HCT116 (cell line): ENCODE measurements at regions not wholly inside any gene's neighbourhood (a gene's known extent, or its start where the extent isn't known, plus 50 kb on each side); places are given as distances from the start of the nearest gene placed in this dataset.

Experiments used
- ATAC-seq: fragments of 200-7000 bp; cut with Tn5 transposase; 2 replicates; pipeline ENCODE4 v1.9.1; 2020; ENCODE audit warnings: mild to moderate bottlenecking, moderate library complexity
- BruUV-seq: library from RNA; stranded (reverse); fragments of 400-500 nt; replicated peaks from 2 replicates; lab custom pipeline; 2021; lab: Mats Ljungman, UMichigan
- CTCF ChIA-PET: fragments of 300-600 bp; sonication (Branson Sonifier 250); formaldehyde crosslinking; loops from one replicate; lab custom pipeline; 2021; ENCODE audit warnings: antibody characterized with exemption; lab: Charles Lee
- POLR2A ChIA-PET: fragments of 300-600, 350-600 bp; sonication (Branson Sonifier 250); formaldehyde crosslinking; loops from one replicate; lab custom pipeline; 2021; ENCODE audit warnings: antibody characterized with exemption; lab: Charles Lee
- RAD21 ChIA-PET, 2 experiments: fragments of 300-600 bp; sonication (Branson Sonifier 250); formaldehyde crosslinking; loops; one replicate each; lab custom pipeline; 2023; ENCODE audit warnings: low total read pairs in 2 of 2; ENCODE audit not compliant: uncharacterized antibody in 2 of 2, unreplicated experiment in 2 of 2, low non-redundant PET in 1 of 2; lab: Charles Lee
- DNase-seq: peaks from one replicate; pipeline ENCODE4 v3.0.0-alpha.2; 2010; ENCODE audit warnings: low read depth, low spot score
- H2AFZ ChIP-seq: fragments of 200-600 bp; shearing (Covaris generic), sonication (generic); 2 replicates; pipeline ENCODE4 v1.6.1; 2017; ENCODE audit warnings: low read depth, mixed run types, mixed read lengths, antibody characterized with exemption, low read length; ENCODE audit not compliant: poor library complexity, severe bottlenecking
- H3K27ac ChIP-seq: 2 replicates; pipeline ENCODE4 v1.5.1; 2012; ENCODE audit warnings: low read depth, low read length
- H3K27me3 ChIP-seq: fragments of 200-600 bp; sonication (generic); 2 replicates; pipeline ENCODE4 v1.6.1; 2016; ENCODE audit warnings: mixed run types, low read length, mixed read lengths; ENCODE audit not compliant: insufficient read depth
- H3K36me3 ChIP-seq, 2 experiments: fragments of 200-500 bp in 1 of 2; fragments of 200-600 bp in 1 of 2; sonication (Bioruptor generic) in 1 of 2; sonication (generic) in 1 of 2; 2 replicates each; pipeline versions ENCODE4 v1.5.1 to v1.6.1; 2014 to 2016; ENCODE audit warnings: low read length in 2 of 2, inconsistent platforms in 1 of 2, mixed read lengths in 1 of 2, mixed run types in 1 of 2; ENCODE audit not compliant: insufficient read depth in 2 of 2, control insufficient read depth in 1 of 2
- H3K4me1 ChIP-seq, 2 experiments: fragments of 200-600 bp in 1 of 2; sonication (generic) in 1 of 2; 2 replicates each; pipeline versions ENCODE4 v1.5.1 to v1.6.1; 2012 to 2017; ENCODE audit warnings: low read length in 2 of 2, inconsistent platforms in 1 of 2, mild to moderate bottlenecking in 1 of 2, mixed read lengths in 1 of 2, mixed run types in 1 of 2, moderate library complexity in 1 of 2; ENCODE audit not compliant: insufficient read depth in 2 of 2, control insufficient read depth in 1 of 2
- H3K4me2 ChIP-seq: fragments of 200-600 bp; sonication (generic); 2 replicates; pipeline ENCODE4 v1.6.1; 2017; ENCODE audit warnings: mixed run types, low read length, mixed read lengths
- H3K4me3 ChIP-seq, 2 experiments: fragments of 200-600 bp in 1 of 2; sonication (generic) in 1 of 2; replicated peaks in 1 of 2; 2 replicates each; pipeline ENCODE4 v1.5.1; 2011 to 2016; ENCODE audit warnings: low read length in 2 of 2, control low read depth in 1 of 2, low read depth in 1 of 2, mild to moderate bottlenecking in 1 of 2, mixed read lengths in 1 of 2, mixed run types in 1 of 2
- H3K79me2 ChIP-seq: fragments of 200-600 bp; sonication (generic); 2 replicates; pipeline ENCODE4 v1.6.1; 2017; ENCODE audit warnings: mild to moderate bottlenecking, mixed run types, low read length, moderate library complexity, mixed read lengths; ENCODE audit not compliant: insufficient read depth
- H3K9ac ChIP-seq: fragments of 200-600 bp; sonication (generic); 2 replicates; pipeline ENCODE4 v1.6.1; 2016; ENCODE audit warnings: low read length, mixed read lengths
- H3K9me2 ChIP-seq: fragments of 200-600 bp; sonication (generic), shearing (Covaris generic); 2 replicates; pipeline ENCODE4 v1.6.1; 2017; ENCODE audit warnings: mixed run types, mild to moderate bottlenecking, moderate library complexity; ENCODE audit not compliant: insufficient read depth
- H3K9me3 ChIP-seq, 2 experiments: fragments of 200-500 bp in 1 of 2; fragments of 200-600 bp in 1 of 2; sonication (Bioruptor generic) in 1 of 2; sonication (generic) in 1 of 2; 2 replicates each; pipeline ENCODE4 v1.6.1; 2014 to 2017; ENCODE audit warnings: low read length in 2 of 2, mixed read lengths in 2 of 2, inconsistent platforms in 1 of 2, low read depth in 1 of 2, mild to moderate bottlenecking in 1 of 2, mixed run types in 1 of 2, moderate library complexity in 1 of 2; ENCODE audit not compliant: control insufficient read depth in 1 of 2, insufficient read depth in 1 of 2
- H4K20me1 ChIP-seq: fragments of 200-600 bp; sonication (generic), shearing (Covaris generic); 2 replicates; pipeline ENCODE4 v1.6.1; 2017; ENCODE audit warnings: mixed run types, mild to moderate bottlenecking, moderate library complexity; ENCODE audit not compliant: insufficient read depth
- CBX3 ChIP-seq: IDR thresholded peaks from 2 replicates; pipeline ENCODE4 v1.6.1; 2012; ENCODE audit warnings: low read depth
- EGR1 ChIP-seq: IDR thresholded peaks from 2 replicates; pipeline ENCODE4 v1.6.1; 2012; ENCODE audit warnings: low read depth
- ELF1 ChIP-seq: IDR thresholded peaks from 2 replicates; pipeline ENCODE4 v1.6.1; 2012; ENCODE audit warnings: low read depth, borderline replicate concordance
- EZH2 ChIP-seq: fragments of 200-600 bp; sonication (generic); IDR thresholded peaks from 2 replicates; pipeline ENCODE4 v1.6.1; 2017; ENCODE audit warnings: antibody characterized with exemption, mixed run types
- JUND ChIP-seq: IDR thresholded peaks from 2 replicates; pipeline ENCODE4 v1.6.1; 2012
- MAX ChIP-seq: IDR thresholded peaks from 2 replicates; pipeline ENCODE4 v1.6.1; 2012
- SP1 ChIP-seq: IDR thresholded peaks from 2 replicates; pipeline ENCODE4 v1.6.1; 2012; ENCODE audit warnings: low read depth
- TCF7L2 ChIP-seq: IDR thresholded peaks from 2 replicates; pipeline ENCODE4 v1.7.0; 2011; ENCODE audit warnings: borderline replicate concordance, inconsistent platforms; ENCODE audit not compliant: insufficient read depth, insufficient read length; ENCODE audit errors: extremely low read depth
- ZNF274 ChIP-seq: fragments of 200-500 bp; sonication (Bioruptor generic); IDR thresholded peaks from 2 replicates; pipeline ENCODE4 v1.6.1; 2014; ENCODE audit warnings: mild to moderate bottlenecking, low read depth, low read length, inconsistent platforms
- intact Hi-C: fragments of 100-400 bp; cut with micrococcal nuclease; formaldehyde crosslinking; loops from 2 replicates; pipeline ENCODE4 v1.10.0; 2022

GRCh38 chr21:32108566-32108965 is 170.3 kb downstream of the MIS18A start:
- ATAC-seq (no peak), DNase-seq (no peak)
- intact Hi-C loops: no loop called here
- Histone ChIP-seq H3K79me2 (no peaks in the 10 kb centered on the region), H2AFZ (no peak overlapping the region), H3K4me1 (no peaks in the 10 kb centered on the region), H3K9me2 (no peaks in the 10 kb centered on the region), H3K9me3 (no peaks in the 10 kb centered on the region; a peak in 1 of 4 replicates), H3K4me3 (no peak overlapping the region), H3K4me2 (no peak overlapping the region), H3K9ac (no peak overlapping the region), H3K36me3 (no peaks in the 10 kb centered on the region), H3K27ac (no peak overlapping the region), H3K27me3 (peaks cover 72% of the 10 kb centered on the region), H4K20me1 (no peaks in the 10 kb centered on the region)
- no peak for TF ChIP-seq CBX3
- no peak for TF ChIP-seq EGR1
- no peak for TF ChIP-seq EZH2
- no peak for TF ChIP-seq JUND
- TF ChIP-seq SP1: no peak
- no peak for TF ChIP-seq ELF1
- no peak for TF ChIP-seq MAX
- TF ChIP-seq ZNF274: no peak
- ChIA-PET POLR2A (no interaction called here), CTCF (interaction anchor here (0.7 kb wide), 1 partner anchor 13 kb away, joined by 3 read pairs; no protein-coding TSS in a partner anchor), RAD21 (no interaction called here)
- BruUV-seq: no TSS peak

- no peaks in the 10 kb centered on the region for H3K9me2 ChIP-seq
- POLR2A ChIA-PET: no interaction called here
- no peaks in the 10 kb centered on the region for H3K36me3 ChIP-seq
- no TSS peak for BruUV-seq
- H4K20me1 ChIP-seq: no peaks in the 10 kb centered on the region
- no peak overlapping the region for H3K9ac ChIP-seq
- DNase-seq (no peak), ATAC-seq (no peak)
- CTCF ChIA-PET: interaction anchor here (0.9 kb wide), 1 partner anchor 155 kb away, joined by 3 read pairs; no protein-coding TSS in a partner anchor
- RAD21 ChIA-PET: no interaction called here
- no peaks in the 10 kb centered on the region for H3K79me2 ChIP-seq
- no peaks in the 10 kb centered on the region; a peak in 1 of 4 replicates for H3K9me3 ChIP-seq
- intact Hi-C loops: no loop called here
- no peak overlapping the region for H3K27ac ChIP-seq
- peaks cover 48% of the 10 kb centered on the region for H3K27me3 ChIP-seq
- H3K4me2 ChIP-seq: no peak overlapping the region
- TF ChIP-seq ZNF274 (no peak), MAX (no peak), TCF7L2 (no peak)
- no peak overlapping the region for H3K4me3 ChIP-seq
- H3K4me1 ChIP-seq: no peaks in the 10 kb centered on the region
- no peak overlapping the region for H2AFZ ChIP-seq
Observed at GRCh38 chr21:32103361-32103760, 175.5 kb downstream of the MIS18A start.
